HG03280 (cell line): ENCODE measurements at regions not wholly inside any gene's neighbourhood (a gene's known extent, or its start where the extent isn't known, plus 50 kb on each side); places are given as distances from the start of the nearest gene placed in this dataset.

Experiments
- ATAC-seq: cut with Tn5 transposase; IDR thresholded peaks from one replicate; pipeline ENCODE4 v1.9.1; 2021; ENCODE audit warnings: mild to moderate bottlenecking, moderate library complexity; ENCODE audit not compliant: unreplicated experiment

DNA sequence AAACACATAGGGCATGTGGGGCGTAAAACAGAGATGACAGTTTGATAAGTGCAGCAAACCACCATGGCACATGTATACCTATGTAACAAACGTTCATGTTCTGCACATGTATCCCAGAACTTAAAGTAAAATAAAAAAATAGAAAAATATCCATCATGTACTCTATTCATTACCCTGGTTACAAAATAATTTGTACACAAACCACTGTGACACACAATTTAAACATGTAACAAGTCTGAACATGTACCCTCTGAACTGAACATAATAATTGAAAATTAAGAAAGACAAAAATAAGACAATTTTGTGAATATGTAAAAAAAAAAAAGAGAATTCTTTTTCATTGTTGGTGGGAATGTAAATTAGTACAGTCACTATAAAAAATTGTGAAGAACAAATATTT lies 379.2 kb downstream of the KDM5D start:
- no peak for ATAC-seq

GRCh38 chrY:19357249-19357648 lies 387.3 kb downstream of the KDM5D start:
- peak; percentile 53 for ATAC-seq

DNA sequence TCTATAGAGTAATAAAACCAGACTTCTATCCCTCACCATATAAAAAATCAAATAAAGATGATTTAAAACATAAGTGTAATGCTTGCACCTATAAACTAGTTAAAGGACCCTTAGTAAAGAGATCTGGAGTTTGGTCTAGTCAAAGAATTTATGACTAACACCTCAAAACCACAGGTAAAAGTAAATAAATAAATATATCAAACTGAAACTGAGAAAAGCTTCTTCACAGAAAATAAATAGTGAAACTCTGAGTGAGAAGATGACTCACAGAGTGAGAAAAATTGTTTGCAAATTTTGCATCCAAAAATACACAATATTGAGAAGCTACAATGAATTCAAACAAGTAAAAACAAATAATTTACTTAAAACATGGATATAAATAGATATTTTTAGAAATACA lies 387.8 kb downstream of the KDM5D start:
- ATAC-seq: peak; percentile 83

GRCh38 chrY:19354857-19355173 lies 389.7 kb downstream of the KDM5D start:
- no peak for ATAC-seq

DNA sequence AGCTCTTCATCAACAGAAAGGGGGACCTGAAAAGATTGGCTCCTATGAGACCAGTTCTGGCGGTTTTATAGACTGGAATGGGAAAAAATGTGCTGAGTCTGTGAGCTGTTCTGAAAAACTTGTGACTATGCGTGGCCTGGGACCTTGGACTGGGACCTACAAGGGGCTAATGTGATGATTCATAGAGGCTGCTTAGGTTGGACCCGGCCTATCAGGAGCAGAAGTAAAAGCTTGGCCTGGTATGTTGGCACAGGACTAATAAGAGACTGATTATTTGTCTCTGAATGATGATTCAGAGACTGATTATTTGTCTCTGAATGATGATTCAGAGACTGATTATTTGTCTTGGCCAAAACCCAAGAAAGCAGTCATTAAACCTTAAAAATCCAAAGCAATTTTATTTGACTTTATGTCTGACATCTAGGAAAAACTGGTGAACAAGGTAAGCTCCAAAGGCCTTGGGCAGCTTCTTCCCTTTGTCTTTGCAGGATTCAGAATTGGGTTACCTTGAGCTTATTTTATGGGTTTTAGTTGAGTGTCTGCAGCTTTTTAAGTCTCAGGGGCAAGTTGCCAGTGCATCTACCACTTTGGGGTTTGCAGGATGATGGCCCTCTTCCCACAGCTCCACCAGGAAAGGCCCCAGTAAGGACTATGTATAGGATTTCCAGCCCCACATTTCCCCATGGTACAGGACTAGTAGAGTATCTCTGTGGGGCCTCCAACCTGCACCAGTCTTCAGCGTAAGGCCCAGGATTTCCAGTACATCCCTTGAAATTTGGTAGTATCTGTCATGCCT lies 390.3 kb downstream of the KDM5D start:
- no peak for ATAC-seq

DNA sequence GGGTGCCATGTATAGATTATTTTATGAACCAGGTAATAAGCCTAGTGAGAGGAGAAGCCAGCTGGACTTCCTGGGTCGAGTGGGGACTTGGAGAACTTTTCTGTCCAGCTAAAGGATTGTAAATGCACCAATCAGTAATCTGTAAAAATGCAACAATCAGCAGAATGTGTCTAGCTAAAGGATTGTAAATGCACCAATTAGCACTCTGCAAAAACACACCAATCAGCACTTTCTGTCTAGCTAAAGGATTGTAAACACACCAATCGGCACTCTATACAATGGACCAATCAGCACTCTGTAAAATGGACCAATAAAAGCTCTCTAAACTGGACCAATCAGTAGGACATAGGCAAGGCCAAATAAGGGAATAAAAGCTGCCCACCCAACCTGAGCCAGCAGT lies 392.9 kb downstream of the KDM5D start:
- no peak for ATAC-seq

- ATAC-seq: no peak
Measured at GRCh38 chrY:19321701-19322100, 422.8 kb downstream of the KDM5D start.

- no peak for ATAC-seq
Measured at GRCh38 chrY:19319135-19319534, 425.4 kb downstream of the KDM5D start.

DNA sequence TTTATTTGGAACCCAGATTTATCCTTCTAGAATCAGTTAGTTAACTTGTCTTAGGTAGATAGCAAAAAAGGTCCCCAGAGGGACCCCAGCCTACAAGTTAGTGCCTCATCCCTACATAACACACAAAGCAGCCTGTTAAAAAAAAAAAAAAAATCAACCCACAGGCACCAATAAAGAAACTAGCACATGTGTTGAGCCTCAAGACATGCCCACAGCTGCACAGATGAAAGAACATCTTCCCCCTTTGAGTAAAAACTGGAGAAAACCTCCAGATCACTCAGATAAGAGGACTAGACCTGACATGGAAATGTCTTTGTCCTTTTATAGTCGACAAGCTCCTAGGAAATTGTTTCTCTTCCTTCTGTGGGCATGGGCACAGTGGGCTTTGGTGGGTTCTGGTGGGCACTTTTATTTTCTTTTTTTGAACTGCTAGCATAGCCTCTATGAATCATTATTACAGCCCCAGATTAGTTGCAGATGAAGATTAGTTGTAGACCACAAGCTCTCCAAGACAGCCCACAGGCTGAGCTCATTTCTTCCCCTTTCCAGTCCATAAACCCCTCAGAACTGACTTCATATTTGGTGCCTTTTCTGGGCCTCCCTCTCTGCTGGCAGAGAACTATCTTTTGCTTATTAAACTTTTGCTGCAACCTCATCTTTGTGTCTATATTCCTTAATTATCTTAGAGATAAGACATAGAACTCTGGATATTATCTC lies 427.1 kb downstream of the KDM5D start:
- ATAC-seq: no peak

DNA sequence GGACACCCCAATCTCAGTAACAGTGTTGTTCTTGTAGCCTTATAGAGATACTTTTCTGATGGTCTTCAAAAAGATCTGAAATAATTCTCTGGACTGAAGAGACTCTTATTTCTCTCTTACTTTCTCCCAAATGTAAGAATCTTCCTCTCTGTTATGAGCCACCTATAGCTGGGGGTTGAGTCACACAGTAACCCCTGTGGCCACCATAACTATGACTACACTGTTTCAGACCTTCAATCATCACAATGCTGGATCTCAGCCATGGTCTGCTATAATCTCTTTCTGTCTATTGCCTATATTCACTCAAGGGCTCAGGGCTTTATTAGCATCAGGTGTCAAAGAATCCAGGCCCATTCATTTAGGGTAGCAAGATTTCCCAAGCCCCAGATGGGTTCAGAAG lies 436.9 kb downstream of the KDM5D start:
- ATAC-seq: no peak

DNA sequence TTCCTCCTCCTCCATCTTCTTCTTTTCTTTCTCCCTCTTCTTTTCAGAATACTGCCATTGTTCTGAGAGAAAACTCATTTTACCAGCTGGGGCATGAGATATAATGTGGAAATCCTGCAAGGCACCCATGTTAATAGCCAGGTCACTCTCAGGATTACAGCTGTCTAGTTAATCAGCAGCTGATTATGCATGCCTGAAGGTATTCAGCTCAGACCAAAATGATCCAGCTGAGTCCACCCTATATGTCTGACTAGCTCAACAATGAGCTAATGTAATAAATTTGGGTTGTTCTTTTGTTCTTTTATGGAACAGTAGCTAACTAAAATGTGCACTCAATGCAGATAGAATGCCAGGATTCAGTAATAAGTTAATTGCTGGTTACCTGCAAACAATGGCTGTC lies 441.4 kb downstream of the KDM5D start:
- ATAC-seq: no peak

DNA sequence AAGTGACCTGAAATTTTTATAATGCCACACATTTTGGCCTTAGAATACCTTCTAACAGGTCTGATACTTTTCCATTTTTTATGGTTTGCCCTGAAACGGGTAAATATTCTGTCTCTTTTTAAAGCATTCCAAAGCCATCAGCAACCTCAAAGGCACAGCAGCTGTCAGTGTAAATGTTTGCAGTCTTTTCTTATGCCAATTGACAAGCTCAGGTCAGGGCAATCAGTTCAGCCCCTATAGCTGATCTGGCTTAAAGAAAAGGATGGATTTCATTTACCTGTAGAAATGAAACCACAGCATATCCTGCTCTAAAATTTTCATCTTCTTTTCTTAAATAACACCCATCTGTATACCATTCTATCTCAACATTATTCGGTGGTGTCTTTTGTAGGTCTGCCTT lies 453.6 kb downstream of the KDM5D start:
- no peak for ATAC-seq

- no peak for ATAC-seq
Measured at GRCh38 chrY:19274076-19274475, 470.4 kb downstream of the KDM5D start.

GRCh38 chrY:19268331-19268730 lies 476.2 kb downstream of the KDM5D start:
- ATAC-seq: no peak

DNA sequence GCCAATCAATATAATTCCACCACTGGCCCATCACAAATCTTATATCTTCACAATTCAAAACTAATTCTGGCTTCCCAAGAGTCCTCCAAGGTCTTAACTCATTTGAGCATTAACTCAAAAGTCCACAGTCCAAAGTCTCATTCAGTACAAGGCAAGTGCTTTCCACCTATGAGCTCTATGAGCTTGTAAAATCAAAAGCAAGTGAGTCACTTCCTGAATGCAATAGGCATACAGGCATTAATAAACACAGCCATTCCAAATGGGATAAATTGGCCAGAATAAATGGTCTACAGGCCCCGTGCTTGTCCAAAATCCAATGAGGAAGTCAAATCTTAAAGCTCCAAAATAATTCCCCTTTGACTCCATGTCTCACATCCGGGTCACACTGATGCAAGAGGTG lies 479.1 kb downstream of the KDM5D start:
- no peak for ATAC-seq

DNA sequence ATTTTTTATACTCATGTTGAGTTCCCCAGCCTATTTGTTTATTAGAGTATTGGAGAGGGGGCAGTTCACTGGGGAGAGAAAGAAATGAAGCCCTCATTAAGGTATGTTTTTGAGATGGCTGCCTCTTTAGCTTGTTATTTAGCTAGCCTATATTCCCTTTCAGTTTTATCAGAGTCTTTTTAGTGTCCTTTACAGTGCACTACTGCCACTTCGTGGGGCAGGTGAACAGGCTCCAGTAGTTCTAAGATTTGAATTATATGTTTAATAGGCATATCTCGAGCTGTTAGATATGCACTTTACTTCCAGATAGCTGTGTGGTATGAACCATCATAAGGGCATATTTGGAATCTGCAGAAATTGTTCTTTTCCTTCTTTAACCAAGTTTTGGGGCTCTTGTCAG lies 482.2 kb downstream of the KDM5D start:
- ATAC-seq: no peak

DNA sequence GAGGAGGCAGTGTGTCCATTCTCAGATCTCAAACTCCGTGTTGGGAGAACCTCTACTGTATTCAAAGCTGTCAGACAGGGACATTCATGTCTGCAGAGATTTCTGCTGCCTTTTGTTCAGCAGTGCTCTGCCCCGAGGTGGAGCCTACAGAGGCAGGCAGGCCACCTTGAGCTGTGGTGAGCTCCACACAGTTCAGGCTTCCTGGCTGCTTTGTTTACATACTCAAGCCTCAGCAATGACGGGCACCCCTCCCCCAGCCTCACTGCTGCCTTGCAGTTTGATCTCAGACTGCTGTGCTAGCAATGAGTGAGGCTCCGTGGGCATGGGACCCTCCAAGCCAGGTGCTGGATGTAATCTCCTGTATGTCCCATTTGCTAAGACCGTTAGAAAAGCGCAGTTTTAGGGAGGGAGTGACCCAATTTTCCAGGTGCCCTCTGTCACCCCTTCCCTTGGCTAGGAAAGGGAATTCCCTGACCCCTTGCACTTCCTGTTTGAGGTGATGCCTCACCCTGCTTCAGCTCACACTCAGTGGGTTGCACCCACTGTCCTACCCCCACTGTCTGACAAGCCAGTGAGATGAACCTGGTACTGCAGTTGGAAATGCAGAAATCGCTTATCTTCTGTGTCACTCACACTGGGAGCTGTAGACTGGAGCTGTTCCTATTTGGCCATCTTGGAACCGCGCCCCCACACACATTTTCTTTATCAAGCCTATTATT lies 458.9 kb upstream of the HSFY2 start:
- no peak for ATAC-seq

- no peak for ATAC-seq
Measured at GRCh38 chrY:19220784-19221183, 447.2 kb upstream of the HSFY2 start.

GRCh38 chrY:19208915-19209314 lies 435.4 kb upstream of the HSFY2 start:
- ATAC-seq: no peak

GRCh38 chrY:19207048-19207447 lies 433.5 kb upstream of the HSFY2 start:
- ATAC-seq: no peak

- no peak for ATAC-seq
Measured at GRCh38 chrY:19180824-19181223, 407.3 kb upstream of the HSFY2 start.

DNA sequence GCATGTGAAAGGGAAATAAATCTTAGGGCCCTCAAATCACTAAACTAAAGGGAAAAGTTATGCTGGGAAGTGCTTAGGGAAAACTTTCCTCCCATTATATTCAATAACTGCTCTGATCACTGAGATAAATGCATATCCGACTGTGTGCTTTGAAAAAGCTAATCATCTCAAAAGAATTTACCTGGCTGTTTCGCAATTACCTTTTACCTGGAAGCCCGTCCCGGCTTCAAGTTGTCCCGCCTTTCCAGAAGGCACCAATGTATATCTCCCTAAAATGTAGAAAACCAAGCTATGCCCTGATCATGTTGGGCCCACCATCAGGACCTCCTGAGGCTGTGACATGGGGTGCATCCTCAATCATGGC lies 394.6 kb upstream of the HSFY2 start:
- ATAC-seq: no peak
